Stimulated activated CD4-positive, alpha-beta T cell treated with anti-CD3 and anti-CD28 coated beads, Interleukin-15, amount 100 ng/mL, for 1 hour (primary cell): ENCODE measurements at regions not wholly inside any gene's neighbourhood (a gene's known extent, or its start where the extent isn't known, plus 50 kb on each side); places are given as distances from the start of the nearest gene placed in this dataset.

Experiments used
- DNase-seq, 2 donors: peaks; one replicate each; pipeline ENCODE4 v3.0.0-alpha.2; 2020; ENCODE audit warnings: low read depth in 1 of 2, low spot score in 1 of 2

- DNase-seq: no peak
Measured at GRCh38 chr7:45511721-45512597, 62.2 kb upstream of the ADCY1 start.

GRCh38 chr7:45514944-45515343 is 59.2 kb upstream of the ADCY1 start:
- DNase-seq: no peak

- no peak for DNase-seq
Measured at GRCh38 chr7:45515346-45515745, 58.8 kb upstream of the ADCY1 start.
